WTC11 (cell line): ENCODE measurements at regions not wholly inside any gene's neighbourhood (a gene's known extent, or its start where the extent isn't known, plus 50 kb on each side); places are given as distances from the start of the nearest gene placed in this dataset.

Experiments
- CREB1 ChIP-seq: sonication (generic); formaldehyde crosslinking; IDR thresholded peaks from 2 replicates; pipeline ENCODE4 v1.8.0; 2023; ENCODE audit warnings: mild to moderate bottlenecking, missing genetic modification reagents
- CTCF ChIP-seq: fragments of 200-600 bp; IDR thresholded peaks from 2 replicates; pipeline ENCODE4 v1.8.0; 2022; ENCODE audit warnings: antibody characterized with exemption
- ESRRA ChIP-seq: sonication (generic); formaldehyde crosslinking; IDR thresholded peaks from 2 replicates; pipeline ENCODE4 v1.8.1; 2022; ENCODE audit warnings: mild to moderate bottlenecking, missing genetic modification reagents, borderline replicate concordance
- MAX ChIP-seq: sonication (generic); formaldehyde crosslinking; IDR thresholded peaks from 2 replicates; pipeline ENCODE4 v1.8.0; 2022; ENCODE audit warnings: mild to moderate bottlenecking, missing genetic modification reagents
- STAT6 ChIP-seq: sonication (generic); formaldehyde crosslinking; conservative IDR thresholded peaks from 2 replicates; pipeline ENCODE4 v1.8.1; 2023; ENCODE audit warnings: mild to moderate bottlenecking, low read depth, missing genetic modification reagents, moderate library complexity
- ZBTB21 ChIP-seq: sonication (generic); formaldehyde crosslinking; IDR thresholded peaks from 2 replicates; pipeline ENCODE4 v1.8.1; 2023; ENCODE audit warnings: mild to moderate bottlenecking, missing genetic modification reagents, borderline replicate concordance
- ZNF219 ChIP-seq: sonication (generic); formaldehyde crosslinking; IDR thresholded peaks from 2 replicates; pipeline ENCODE4 v1.8.0; 2023; ENCODE audit warnings: missing genetic modification reagents, mild to moderate bottlenecking, borderline replicate concordance
- ZNF281 ChIP-seq: sonication (generic); formaldehyde crosslinking; IDR thresholded peaks from 2 replicates; pipeline ENCODE4 v1.8.0; 2023; ENCODE audit warnings: mild to moderate bottlenecking, missing genetic modification reagents
- TF ChIP-seq, protein P1 (sequence below): sonication (generic); formaldehyde crosslinking; IDR thresholded peaks from 2 replicates; pipeline ENCODE4 v1.8.1; 2023; ENCODE audit warnings: mild to moderate bottlenecking, missing genetic modification reagents, moderate library complexity

DNA sequence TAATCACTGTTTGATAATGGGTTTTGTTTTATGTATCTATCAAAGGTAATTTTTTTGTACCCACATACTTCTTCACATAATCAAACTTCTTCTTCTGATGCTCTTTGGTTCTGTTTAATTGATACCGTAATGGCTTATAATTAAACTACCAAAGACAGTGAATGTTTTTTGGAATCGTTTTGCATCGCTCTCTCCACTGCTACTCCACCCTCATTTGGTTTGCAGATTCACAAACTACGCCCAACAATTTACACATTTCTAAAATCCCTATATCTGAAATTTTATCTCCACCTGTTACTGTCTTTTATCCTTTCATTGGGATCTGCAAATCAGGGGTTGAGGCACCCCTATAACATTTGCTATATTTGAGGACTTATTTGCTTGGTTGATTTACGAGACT lies 319.6 kb downstream of the RWDD3 start:
- TF ChIP-seq CTCF (no peak), STAT6 (CRISPR knock-in tag) (no peak), ZNF219 (no peak), MAX (CRISPR knock-in tag) (no peak), ZBTB21 (CRISPR knock-in tag) (no peak), ESRRA (CRISPR knock-in tag) (no peak), ZNF281 (no peak), CREB1 (CRISPR knock-in tag) (no peak)
- TF ChIP-seq, protein P1, sequence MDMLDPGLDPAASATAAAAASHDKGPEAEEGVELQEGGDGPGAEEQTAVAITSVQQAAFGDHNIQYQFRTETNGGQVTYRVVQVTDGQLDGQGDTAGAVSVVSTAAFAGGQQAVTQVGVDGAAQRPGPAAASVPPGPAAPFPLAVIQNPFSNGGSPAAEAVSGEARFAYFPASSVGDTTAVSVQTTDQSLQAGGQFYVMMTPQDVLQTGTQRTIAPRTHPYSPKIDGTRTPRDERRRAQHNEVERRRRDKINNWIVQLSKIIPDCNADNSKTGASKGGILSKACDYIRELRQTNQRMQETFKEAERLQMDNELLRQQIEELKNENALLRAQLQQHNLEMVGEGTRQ: no peak
